HG03066 (cell line): ENCODE measurements at regions not wholly inside any gene's neighbourhood (a gene's known extent, or its start where the extent isn't known, plus 50 kb on each side); places are given as distances from the start of the nearest gene placed in this dataset.
"Not testable (repeated sequence)": the region's sequence is repeated elsewhere in the genome, so short reads cannot be mapped to it uniquely, and the experiment has no call there.

Source experiments
- ATAC-seq: cut with Tn5 transposase; IDR thresholded peaks from one replicate; pipeline ENCODE4 v1.9.1; 2021; ENCODE audit warnings: low read depth; ENCODE audit not compliant: unreplicated experiment

GRCh38 chr13:44051405-44051804 lies 171.7 kb downstream of the LACC1 start:
- ATAC-seq: no peak

- ATAC-seq: no peak
These were observed 172.4 kb downstream of the LACC1 start for GRCh38 chr13:44051918-44052675.

- ATAC-seq: no peak
These were observed 173.1 kb downstream of the LACC1 start for GRCh38 chr13:44052780-44053184.

GRCh38 chr13:44053208-44053607 lies 173.5 kb downstream of the LACC1 start:
- ATAC-seq: no peak

- no peak for ATAC-seq
These were observed 174.8 kb downstream of the LACC1 start for GRCh38 chr13:44054525-44054924.

GRCh38 chr13:44055681-44056080 lies 176.0 kb downstream of the LACC1 start:
- ATAC-seq: not testable (repeated sequence)

GRCh38 chr13:44058067-44058466 lies 178.4 kb downstream of the LACC1 start:
- ATAC-seq: no peak

- no peak for ATAC-seq
These were observed 179.0 kb downstream of the LACC1 start for GRCh38 chr13:44058624-44059215.

- ATAC-seq: no peak
These were observed 182.2 kb downstream of the LACC1 start for GRCh38 chr13:44061876-44062275.

- ATAC-seq: no peak
These were observed 183.8 kb downstream of the LACC1 start for GRCh38 chr13:44063467-44063866.

- ATAC-seq: no peak
These were observed 184.2 kb downstream of the LACC1 start for GRCh38 chr13:44063881-44064280.

GRCh38 chr13:44064357-44064756 lies 184.7 kb downstream of the LACC1 start:
- no peak for ATAC-seq

- ATAC-seq: no peak
These were observed 188.5 kb downstream of the LACC1 start for GRCh38 chr13:44068169-44068568.

GRCh38 chr13:44068737-44069136 lies 189.0 kb downstream of the LACC1 start:
- ATAC-seq: no peak

GRCh38 chr13:44072536-44072935 lies 192.8 kb downstream of the LACC1 start:
- no peak for ATAC-seq

- no peak for ATAC-seq
These were observed 194.9 kb downstream of the LACC1 start for GRCh38 chr13:44074611-44075010.

GRCh38 chr13:44075113-44075512 lies 195.4 kb downstream of the LACC1 start:
- ATAC-seq: no peak

GRCh38 chr13:44078806-44079376 lies 199.2 kb downstream of the LACC1 start:
- ATAC-seq: no peak

- ATAC-seq: no peak
These were observed 199.9 kb downstream of the LACC1 start for GRCh38 chr13:44079413-44080205.

GRCh38 chr13:44084146-44084545 lies 204.4 kb downstream of the LACC1 start:
- no peak for ATAC-seq

- no peak for ATAC-seq
These were observed 206.7 kb downstream of the LACC1 start for GRCh38 chr13:44086389-44086788.
